ENCODE measurements at regions not wholly inside any gene's neighbourhood (a gene's known extent, or its start where the extent isn't known, plus 50 kb on each side); places are given as distances from the start of the nearest gene placed in this dataset.

DNA sequence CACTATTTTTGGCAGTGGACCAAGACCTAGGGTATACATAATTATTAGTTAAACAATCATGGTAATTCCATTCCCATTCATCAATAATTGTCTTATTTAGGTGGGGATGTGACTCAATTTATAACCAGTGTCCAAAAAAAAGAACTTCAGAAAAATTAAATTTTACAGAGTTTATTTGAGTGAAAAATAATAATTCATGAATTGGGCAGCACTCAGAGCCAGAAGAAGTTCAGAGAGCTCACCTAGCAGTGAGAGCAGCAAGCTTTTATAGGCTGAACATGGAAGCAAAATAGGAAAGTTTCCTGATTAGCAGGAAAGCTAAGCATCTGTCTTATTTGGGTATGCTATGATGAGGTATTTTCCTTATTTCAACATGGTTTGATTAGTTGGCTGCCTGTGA lies 500.8 kb downstream of the PCDH7 start:
- no peak overlapping the region for H3K4me2 ChIP-seq (ENCODE audit: low read length)
- no peak for ATAC-seq
- no peak overlapping the region for H3K4me3 ChIP-seq (replicated peaks in 1 of 2; ENCODE audit: low read depth in 1 of 2, low read length in 2 of 2)
- CTCF ChIA-PET = no interaction called here
- peaks cover 0 to 6% of the 10 kb centered on the region in 2 experiments; a peak in 2 of 4 replicates for H3K4me1 ChIP-seq (ENCODE audit: control insufficient read depth in 1 of 2, insufficient read depth in 2 of 2, low read length in 2 of 2)
- RAD21 ChIA-PET (ENCODE audit: low non-redundant PET in 1 of 2, low total read pairs in 2 of 2, uncharacterized antibody in 2 of 2, unreplicated experiment in 2 of 2) = no interaction called here
- no peaks in the 10 kb centered on the region for H4K20me1 ChIP-seq (ENCODE audit: insufficient read depth)
- peak overlapping the region; percentile 84 for H2AFZ ChIP-seq (ENCODE audit: low read depth, low read length, poor library complexity, severe bottlenecking)
- no TSS peak for BruUV-seq (replicated peaks)
- no peak overlapping the region for H3K9ac ChIP-seq (ENCODE audit: low read length)
- intact Hi-C loops (cut with micrococcal nuclease) = no loop called here
- H3K27me3 ChIP-seq (ENCODE audit: insufficient read depth, low read length) = no peaks in the 10 kb centered on the region
- POLR2A ChIA-PET = no interaction called here
- no peaks in the 10 kb centered on the region for H3K36me3 ChIP-seq (ENCODE audit: control insufficient read depth in 1 of 2, insufficient read depth in 2 of 2, low read length in 2 of 2)
- H3K27ac ChIP-seq (ENCODE audit: low read depth, low read length) = no peak overlapping the region
- H3K9me2 ChIP-seq (ENCODE audit: insufficient read depth) = no peaks in the 10 kb centered on the region
- no peak for DNase-seq (ENCODE audit: low read depth, low spot score)
- no peaks in the 10 kb centered on the region for H3K79me2 ChIP-seq (ENCODE audit: insufficient read depth, low read length)
- no peaks in the 10 kb centered on the region for H3K9me3 ChIP-seq (ENCODE audit: control insufficient read depth in 1 of 2, insufficient read depth in 1 of 2, low read depth in 1 of 2, low read length in 2 of 2)
- TF ChIP-seq ELF1 (IDR thresholded peaks at IDR 0.05; ENCODE audit: borderline replicate concordance, low read depth) = no peak
- TF ChIP-seq EZH2 (IDR thresholded peaks at IDR 0.05) = no peak
- no peak for TF ChIP-seq ZFX (IDR thresholded peaks at IDR 0.05)
- no peak for TF ChIP-seq FOSL1 (IDR thresholded peaks at IDR 0.05; ENCODE audit: low read depth)
- no peak for TF ChIP-seq YY1 (IDR thresholded peaks at IDR 0.05; ENCODE audit: extremely low read depth, insufficient replicate concordance, low read depth, low read length)
- no peak for TF ChIP-seq CBX3 (IDR thresholded peaks at IDR 0.05; ENCODE audit: low read depth)
- TF ChIP-seq SP1 (IDR thresholded peaks at IDR 0.05; ENCODE audit: low read depth) = no peak
- no peak for TF ChIP-seq ATF3 (IDR thresholded peaks at IDR 0.05)
- no peak for TF ChIP-seq EZH2phosphoT487 (IDR thresholded peaks at IDR 0.05; ENCODE audit: borderline replicate concordance)
- no peak for TF ChIP-seq TCF7L2 (IDR thresholded peaks at IDR 0.05; ENCODE audit: borderline replicate concordance, extremely low read depth, insufficient read depth, insufficient read length)
- no peak for TF ChIP-seq POLR2A (IDR thresholded peaks at IDR 0.05; ENCODE audit: borderline replicate concordance, extremely low read depth, insufficient read depth, insufficient read length)
- no peak for TF ChIP-seq ZNF274 (IDR thresholded peaks at IDR 0.05; ENCODE audit: low read depth, low read length)
- TF ChIP-seq EGR1 (IDR thresholded peaks at IDR 0.05; ENCODE audit: low read depth) = no peak
- no peak for TF ChIP-seq CTCF (IDR thresholded peaks at IDR 0.05 in 2 of 3, conservative IDR thresholded peaks at IDR 0.05 in 1 of 3; ENCODE audit: borderline replicate concordance in 1 of 3, insufficient read depth in 1 of 3, low read depth in 2 of 3, low read length in 2 of 3)
- TF ChIP-seq POLR2AphosphoS5 (IDR thresholded peaks at IDR 0.05; ENCODE audit: low read depth, low read length) = no peak
- no peak for TF ChIP-seq RAD21 (IDR thresholded peaks at IDR 0.05; ENCODE audit: low read depth)
- no peak for TF ChIP-seq MAX (IDR thresholded peaks at IDR 0.05)

All from HCT116 (cell line).